GM19099 (cell line): ENCODE measurements at regions not wholly inside any gene's neighbourhood (a gene's known extent, or its start where the extent isn't known, plus 50 kb on each side); places are given as distances from the start of the nearest gene placed in this dataset.

Experiments
- POLR2A ChIP-seq: IDR thresholded peaks from 3 replicates; pipeline ENCODE4 v1.6.1; 2011; ENCODE audit warnings: low read depth; ENCODE audit not compliant: insufficient read length; ENCODE audit errors: extremely low read depth

DNA sequence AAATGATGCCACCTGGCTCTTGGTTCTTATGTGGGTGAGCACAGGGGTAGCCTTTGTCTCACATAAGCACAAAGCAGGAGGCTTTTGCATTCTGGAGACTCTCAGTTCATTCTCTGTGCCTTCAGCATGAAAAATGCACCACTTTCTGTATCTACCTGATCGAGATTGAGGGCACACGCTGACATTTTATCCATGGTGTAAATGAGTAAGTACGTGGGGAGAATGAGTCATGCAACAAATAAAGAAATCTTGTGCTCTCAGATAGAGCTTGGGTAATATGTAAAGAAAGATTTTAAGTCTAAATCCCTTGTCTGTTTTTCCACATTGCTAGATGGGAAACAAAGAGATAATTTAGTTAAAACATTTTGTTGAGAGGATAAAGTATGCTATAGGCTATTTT, 607.2 kb upstream of the WWC1 start:
- no peak for TF ChIP-seq POLR2A

DNA sequence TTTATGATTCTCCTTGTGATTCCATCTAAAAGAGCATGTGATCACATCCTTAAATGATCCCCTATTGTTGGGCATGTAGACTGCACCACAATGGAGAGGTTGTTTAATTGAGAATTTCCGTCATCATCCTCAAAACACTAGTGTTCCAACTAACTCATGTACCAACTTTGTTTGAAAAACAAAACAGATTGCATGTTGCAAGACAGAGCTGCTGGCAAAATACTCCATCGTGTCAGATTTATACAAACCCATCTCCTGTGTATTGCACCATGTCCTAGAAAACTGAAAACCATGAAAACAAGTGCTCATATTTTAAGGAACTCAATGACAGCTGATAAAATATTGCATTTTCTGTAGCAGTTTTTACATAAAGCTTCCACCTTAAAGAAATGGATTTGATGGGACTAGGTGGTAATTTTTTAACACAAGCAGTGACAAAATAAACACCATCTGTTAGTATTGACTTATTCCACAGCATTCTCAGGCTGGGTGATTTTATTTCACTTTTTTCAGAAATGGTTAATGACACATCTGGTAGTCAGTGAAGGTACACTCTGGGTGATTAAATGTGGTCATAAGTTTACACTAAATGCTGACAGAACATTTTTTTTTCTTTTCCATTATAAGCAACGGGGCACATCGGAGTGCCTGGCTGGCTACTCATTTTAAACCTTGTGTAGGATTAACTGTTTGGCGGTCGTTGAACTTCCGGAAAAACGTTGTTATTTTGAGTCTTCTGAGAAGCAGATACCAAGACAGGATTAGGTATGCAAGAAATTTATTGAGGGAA, 602.9 kb upstream of the WWC1 start:
- TF ChIP-seq POLR2A, result no peak

DNA sequence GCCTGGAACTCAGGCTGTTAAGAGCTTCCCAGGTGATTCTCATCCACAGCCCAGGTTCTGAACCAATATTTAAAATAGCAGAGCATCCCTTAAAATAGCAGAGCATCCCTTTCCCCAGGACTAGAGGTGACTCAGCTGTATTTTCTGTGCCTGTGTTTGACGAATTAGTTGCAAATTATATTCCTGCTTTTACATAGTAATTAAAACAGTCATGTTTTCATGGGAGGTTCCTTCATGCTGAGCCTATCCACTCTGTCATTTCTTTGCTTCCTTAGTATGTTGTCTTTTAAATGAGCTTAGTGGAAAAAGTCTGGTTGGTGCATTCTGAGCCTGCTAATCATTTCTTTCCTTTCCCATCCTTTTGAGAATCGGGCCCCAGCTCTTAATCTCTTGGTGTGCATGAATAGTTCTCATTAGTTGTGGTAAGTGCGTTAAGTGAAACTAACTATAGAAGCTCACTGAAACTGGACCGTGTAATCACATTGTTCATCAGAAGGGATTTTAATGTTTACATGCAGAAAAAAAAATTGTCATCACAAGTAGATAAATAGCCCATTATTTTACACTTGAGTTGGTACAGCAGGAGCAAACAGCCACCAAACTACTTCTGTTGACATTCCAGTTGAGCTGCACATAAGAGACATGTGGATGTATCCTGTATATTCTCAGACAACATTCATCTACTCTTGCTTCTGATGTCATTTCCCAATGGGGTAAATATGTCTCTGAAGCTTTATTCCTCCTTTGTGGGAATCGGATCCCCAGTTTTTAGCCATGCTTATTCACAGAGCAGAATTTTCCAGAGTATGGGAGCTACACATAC, 596.9 kb upstream of the WWC1 start:
- TF ChIP-seq POLR2A, result no peak

DNA sequence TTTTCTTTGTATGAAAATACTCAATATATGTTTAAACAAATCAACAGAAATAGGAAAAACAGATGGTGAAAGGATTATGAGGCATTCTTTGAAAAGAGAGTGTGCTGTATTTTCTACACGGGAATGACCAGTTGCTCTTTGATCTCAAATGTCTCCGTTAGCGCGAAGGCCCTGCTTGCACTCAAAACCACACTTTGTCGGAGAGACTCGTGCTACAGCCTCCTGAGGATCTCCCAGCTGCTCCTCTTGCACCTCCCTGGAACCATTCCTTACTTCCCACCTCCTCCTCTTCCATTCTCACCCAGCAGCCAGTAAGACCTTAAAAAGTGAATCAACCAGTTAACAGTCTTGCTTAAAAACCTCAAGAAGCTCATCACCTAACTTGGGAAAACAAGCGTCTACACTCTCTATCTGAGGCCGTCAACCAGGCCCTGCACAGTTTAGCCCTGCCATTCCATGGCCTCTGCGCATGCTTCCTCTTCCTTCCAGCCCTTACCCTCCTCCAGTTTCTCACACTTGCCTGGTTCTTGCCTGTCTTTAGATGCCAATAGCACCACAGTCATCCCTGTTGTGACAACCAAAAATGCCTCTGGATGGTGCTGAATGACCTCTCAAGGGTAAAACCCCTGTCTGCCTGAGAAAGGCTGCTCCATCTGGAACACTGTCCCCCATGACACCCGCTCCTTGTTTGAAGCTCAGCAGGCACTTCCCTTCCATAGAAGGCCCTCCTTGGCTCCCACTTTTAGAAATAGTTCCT, 594.7 kb upstream of the WWC1 start:
- no peak for TF ChIP-seq POLR2A

DNA sequence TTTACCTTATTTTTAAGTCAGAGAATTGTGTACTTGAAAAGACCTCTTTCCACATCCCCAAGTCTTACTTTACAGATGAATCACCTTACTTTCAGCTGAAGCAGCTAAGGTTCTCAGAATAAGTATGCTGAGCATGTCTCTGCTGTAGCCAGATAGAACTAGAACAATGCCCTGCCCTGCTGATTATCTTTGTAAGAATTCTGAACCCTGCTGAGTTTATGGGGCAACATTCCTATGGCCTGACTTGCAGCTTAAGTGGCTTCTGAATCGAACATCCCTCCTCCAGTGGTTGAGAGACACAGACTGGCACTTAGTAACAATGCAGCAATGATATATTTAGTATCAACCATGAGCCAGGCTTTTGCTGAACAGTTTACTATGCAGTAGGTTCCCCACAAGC, 592.0 kb upstream of the WWC1 start:
- TF ChIP-seq POLR2A, result no peak

DNA sequence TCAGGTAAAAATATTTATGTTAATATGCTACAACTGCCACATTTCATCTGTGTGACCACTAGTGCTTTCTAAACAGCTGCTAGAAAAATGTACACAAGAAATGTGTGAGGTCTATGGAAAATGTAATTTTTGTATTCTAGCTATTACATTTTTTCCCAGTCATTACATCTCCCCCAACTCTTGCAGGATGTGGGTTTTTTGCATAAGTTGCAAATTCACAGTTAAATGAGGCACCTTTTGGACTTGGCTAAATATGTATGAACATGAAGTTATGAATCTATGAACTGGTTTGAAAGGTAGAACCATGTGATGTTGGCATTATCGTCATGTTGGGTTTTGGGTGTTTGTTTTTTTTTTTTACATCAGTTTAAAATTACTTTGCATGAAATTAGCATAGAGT, 590.4 kb upstream of the WWC1 start:
- TF ChIP-seq POLR2A, result no peak

DNA sequence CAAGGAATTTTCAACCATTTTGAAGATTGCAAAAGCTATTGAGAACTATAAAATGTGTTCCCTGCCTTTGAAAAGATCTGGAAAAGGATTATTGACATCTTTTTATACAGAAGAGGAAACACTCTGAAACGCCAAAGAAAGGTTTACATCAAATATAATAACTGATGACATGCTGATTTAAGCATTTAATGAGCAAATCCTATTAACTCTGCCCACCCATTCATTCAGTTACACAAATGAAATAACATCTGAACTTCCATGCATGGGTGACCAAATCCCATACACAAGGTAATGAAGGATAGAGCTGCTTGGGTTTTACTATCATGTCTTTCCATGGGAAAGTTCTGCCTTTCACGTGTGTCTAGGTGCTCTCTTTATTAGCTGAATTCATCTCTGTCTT, 589.4 kb upstream of the WWC1 start:
- no peak for TF ChIP-seq POLR2A

DNA sequence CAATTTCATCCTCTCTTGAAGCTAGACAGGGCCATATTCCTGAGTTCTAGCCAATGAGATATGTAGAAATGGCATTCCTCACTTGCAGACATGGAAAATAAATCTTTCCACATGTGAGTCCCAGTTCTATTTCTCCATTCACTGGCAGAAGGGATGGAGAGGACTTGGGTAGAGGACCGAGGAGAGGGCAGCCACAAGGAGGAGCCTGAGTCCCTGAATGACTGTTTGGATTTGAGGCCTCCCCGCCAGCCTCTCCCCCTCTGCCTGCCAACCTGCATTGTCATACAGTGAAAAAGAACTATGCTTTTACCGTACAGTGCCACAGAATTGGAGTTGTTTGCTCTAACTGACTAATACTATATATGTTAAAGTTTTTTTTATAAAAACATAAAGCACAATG, 583.0 kb upstream of the WWC1 start:
- no peak for TF ChIP-seq POLR2A

DNA sequence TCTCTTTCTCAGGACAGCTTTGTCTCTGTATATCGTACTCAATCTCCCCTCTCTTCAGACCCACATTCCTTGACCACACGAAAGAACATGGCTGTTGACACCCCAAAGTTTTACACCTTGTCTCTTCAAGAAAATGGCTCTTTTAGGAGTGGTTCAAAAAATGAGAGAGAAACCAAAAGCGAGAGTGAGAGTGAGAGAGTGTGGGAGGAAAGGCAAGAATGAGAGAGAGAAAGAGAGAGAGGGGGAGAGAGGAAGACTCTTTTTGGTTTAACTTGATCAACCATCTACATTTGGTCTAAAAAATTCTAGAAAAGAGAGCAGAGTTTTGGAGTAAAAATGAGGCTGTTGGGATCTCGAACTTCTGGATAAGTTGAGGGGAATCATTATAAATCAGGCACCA, 581.8 kb upstream of the WWC1 start:
- TF ChIP-seq POLR2A, result no peak

DNA sequence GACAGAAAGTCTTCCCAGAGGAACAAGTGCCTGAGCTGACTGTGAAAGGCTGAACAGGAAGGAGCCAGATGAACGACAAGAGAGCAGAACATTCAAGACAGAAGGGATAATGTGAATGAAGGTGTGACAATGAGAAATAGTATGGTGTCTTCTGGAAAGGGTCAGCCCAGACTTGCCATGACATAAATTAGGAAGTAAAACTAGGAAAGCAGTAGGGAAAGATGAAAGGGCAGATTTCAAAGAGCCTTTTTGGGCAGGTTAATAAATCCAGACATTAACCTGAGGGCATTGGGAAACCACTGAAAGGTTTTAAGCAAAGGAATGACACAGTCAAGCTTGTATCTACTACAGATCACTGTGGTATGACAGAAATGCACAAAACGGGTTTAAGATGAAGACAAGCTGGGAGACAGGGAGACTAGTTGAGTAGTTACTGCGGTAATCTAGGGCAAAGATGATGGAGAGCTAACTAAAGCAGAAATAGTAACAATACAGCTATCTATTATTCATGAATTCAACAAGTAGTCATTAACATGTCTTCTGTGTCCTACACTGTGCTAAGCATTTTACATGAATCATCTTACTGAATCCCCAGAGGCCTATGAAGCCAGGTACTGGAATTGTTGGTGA, 580.9 kb upstream of the WWC1 start:
- no peak for TF ChIP-seq POLR2A

DNA sequence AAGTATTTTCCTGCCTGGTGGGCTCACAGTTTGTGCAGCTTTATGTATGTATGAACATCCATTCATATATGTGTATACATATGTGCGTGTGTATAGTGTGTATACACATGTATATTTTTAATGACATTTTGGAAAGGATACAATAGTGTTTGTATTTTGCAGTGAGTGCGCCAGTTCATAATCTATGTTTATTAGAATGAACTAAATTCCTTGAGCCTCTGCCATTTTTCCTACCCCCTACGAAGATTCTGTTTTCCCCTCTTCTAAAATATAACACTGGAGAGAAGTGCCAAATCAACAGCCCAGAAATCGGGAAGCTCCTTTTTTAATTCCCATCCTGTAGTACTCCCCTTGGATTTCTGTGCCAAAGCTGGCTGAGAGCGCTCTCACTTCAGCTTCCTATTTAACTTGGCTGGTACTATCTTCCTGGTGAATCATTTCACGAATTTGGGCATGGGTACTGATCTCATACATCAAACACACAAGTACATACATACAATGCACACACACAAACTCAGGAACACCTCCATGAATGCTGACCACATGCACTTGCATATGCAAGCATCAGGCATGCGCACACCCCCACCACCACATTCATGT, 578.4 kb upstream of the WWC1 start:
- TF ChIP-seq POLR2A, result no peak

DNA sequence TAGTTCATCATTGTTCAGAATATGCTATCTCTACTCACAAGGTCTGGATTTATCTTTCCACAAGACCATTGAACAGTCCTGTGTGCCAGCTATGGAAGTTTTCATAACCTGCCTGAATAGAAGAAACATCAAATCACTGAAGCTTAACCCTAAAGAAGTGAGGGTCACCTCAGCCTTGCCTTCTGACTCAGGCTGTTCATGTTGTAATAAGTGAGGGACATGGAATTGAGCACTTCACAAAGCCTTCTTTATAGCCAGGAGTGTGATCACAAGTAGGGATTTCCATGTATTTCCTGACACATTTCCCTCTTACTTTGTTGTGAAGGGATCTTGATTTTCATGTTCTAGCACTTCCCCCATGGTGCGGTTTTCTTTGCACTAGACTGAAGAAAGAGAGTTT, 577.5 kb upstream of the WWC1 start:
- no peak for TF ChIP-seq POLR2A

DNA sequence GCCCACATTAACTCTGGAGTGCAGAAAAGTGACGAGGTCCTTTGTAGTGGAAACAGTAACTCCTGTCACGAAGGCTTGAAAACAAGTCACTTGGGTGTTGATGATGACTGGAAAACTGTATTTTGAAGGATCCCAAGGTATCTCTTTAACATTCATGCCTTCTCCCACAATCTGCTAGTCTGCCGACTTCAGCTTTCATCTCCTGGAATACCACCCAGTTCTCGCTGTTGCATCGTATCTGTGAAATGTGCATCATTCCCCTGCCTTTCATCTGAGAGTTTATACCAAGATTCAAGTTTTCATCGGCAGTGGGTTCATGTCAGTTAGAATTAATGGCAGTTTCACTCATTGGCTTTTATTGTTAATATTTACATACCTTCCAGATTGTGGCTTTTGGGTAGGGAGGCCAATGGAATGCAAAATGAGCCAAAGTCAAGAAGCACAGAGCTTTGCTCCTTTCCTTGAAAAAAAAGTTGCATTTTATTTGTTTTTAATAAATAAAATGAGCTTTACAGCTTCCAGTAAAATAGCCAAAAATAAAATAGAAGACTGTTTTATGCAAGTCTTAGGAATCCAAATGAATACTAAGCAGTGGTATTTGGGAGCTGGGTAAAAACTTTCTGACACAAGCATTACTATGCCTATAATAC, 575.2 kb upstream of the WWC1 start:
- no peak for TF ChIP-seq POLR2A

DNA sequence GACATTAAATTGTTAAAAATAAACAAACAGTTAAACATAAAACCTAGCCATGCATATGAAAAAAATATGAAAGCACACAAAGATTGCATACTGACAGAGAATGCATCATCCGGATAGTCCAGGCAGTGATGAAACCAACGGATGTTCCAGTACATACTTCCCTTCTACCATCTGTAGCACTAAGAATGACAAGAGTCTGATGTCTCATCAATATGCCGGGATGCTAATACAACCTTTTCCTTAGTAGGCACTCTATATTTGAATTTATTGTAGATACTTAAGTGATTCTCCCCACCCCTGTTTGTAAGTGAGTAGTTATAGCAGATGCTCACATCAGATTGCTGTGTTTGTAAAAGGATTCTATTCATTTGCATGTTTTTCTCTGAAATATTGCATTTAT, 571.2 kb upstream of the WWC1 start:
- TF ChIP-seq POLR2A, result no peak
